IMR-90 (cell line): ENCODE measurements at regions not wholly inside any gene's neighbourhood (a gene's known extent, or its start where the extent isn't known, plus 50 kb on each side); places are given as distances from the start of the nearest gene placed in this dataset.
"Not testable (repeated sequence)": the region's sequence is repeated elsewhere in the genome, so short reads cannot be mapped to it uniquely, and the experiment has no call there.

Experiments used
- ATAC-seq: fragments of 200-7000 bp; cut with Tn5 transposase; 2 replicates; pipeline ENCODE4 v1.9.1; 2020; ENCODE audit warnings: low read depth, mild to moderate bottlenecking, moderate library complexity
- BruUV-seq: library from RNA; stranded (reverse); fragments of 400-500 nt; replicated peaks from 2 replicates; lab custom pipeline; 2021; lab: Mats Ljungman, UMichigan
- CTCF ChIA-PET: fragments of 300-600 bp; formaldehyde crosslinking; extraction: SDS; loops from one replicate; lab custom pipeline; 2021; ENCODE audit warnings: antibody characterized with exemption; lab: Yijun Ruan, JAX
- POLR2A ChIA-PET: fragments of 300-600 bp; sonication (Branson Sonifier 250); formaldehyde crosslinking; loops from one replicate; lab custom pipeline; 2022; ENCODE audit warnings: antibody characterized with exemption; ENCODE audit not compliant: unreplicated experiment; lab: Charles Lee
- DNase-seq: peaks from one replicate; pipeline ENCODE4 v3.0.0; 2013
- H2AFZ ChIP-seq: replicated peaks from 2 replicates; pipeline ENCODE3; 2013; ENCODE audit warnings: low read length, mild to moderate bottlenecking; ENCODE audit not compliant: poor library complexity
- H2AK5ac ChIP-seq: 2 replicates; pipeline ENCODE4 v1.6.1; 2013; ENCODE audit warnings: low read depth, low read length, inconsistent platforms
- H2AK9ac ChIP-seq: replicated peaks from 2 replicates; pipeline ENCODE3; 2013; ENCODE audit warnings: mild to moderate bottlenecking, low read depth, low read length, moderate library complexity; ENCODE audit not compliant: poor library complexity
- H2BK120ac ChIP-seq: 2 replicates; pipeline ENCODE4 v1.6.1; 2013; ENCODE audit warnings: low read depth, low read length, inconsistent platforms
- H2BK15ac ChIP-seq: 3 replicates; pipeline ENCODE4 v1.6.1; 2013; ENCODE audit warnings: low read depth, low read length, inconsistent platforms
- H2BK20ac ChIP-seq: 2 replicates; pipeline ENCODE4 v1.6.1; 2013; ENCODE audit warnings: low read depth, mild to moderate bottlenecking, inconsistent platforms, low read length, moderate library complexity
- H2BK5ac ChIP-seq: 2 replicates; pipeline ENCODE4 v1.6.1; 2013; ENCODE audit warnings: mild to moderate bottlenecking, low read depth, low read length, inconsistent platforms; ENCODE audit not compliant: poor library complexity, severe bottlenecking
- H3K14ac ChIP-seq: replicated peaks from 2 replicates; pipeline ENCODE4 v1.6.1; 2013; ENCODE audit warnings: low read depth, low read length, inconsistent platforms
- H3K18ac ChIP-seq: 2 replicates; pipeline ENCODE4 v1.6.1; 2013; ENCODE audit warnings: low read depth, low read length, control low read depth
- H3K23ac ChIP-seq: 2 replicates; pipeline ENCODE4 v1.6.1; 2013; ENCODE audit warnings: low read depth, low read length, inconsistent platforms
- H3K27ac ChIP-seq: 2 replicates; pipeline ENCODE4 v1.5.1; 2013; ENCODE audit warnings: mild to moderate bottlenecking, control low read depth, low read length; ENCODE audit not compliant: insufficient read depth
- H3K27me3 ChIP-seq: 2 replicates; pipeline ENCODE4 v1.6.1; 2013; ENCODE audit warnings: low read length; ENCODE audit not compliant: control insufficient read depth, insufficient read depth
- H3K36me3 ChIP-seq: 2 replicates; pipeline ENCODE4 v1.6.1; 2013; ENCODE audit warnings: low read length, mixed read lengths; ENCODE audit not compliant: control insufficient read depth, insufficient read depth
- H3K4ac ChIP-seq: 2 replicates; pipeline ENCODE4 v1.6.1; 2013; ENCODE audit warnings: low read depth, low read length, inconsistent platforms
- H3K4me1 ChIP-seq: 2 replicates; pipeline ENCODE4 v1.6.1; 2013; ENCODE audit warnings: low read length, mixed read lengths; ENCODE audit not compliant: control insufficient read depth, insufficient read depth
- H3K4me2 ChIP-seq: 2 replicates; pipeline ENCODE4 v1.6.1; 2013; ENCODE audit warnings: low read depth, mild to moderate bottlenecking, control low read depth, low read length, moderate library complexity
- H3K4me3 ChIP-seq: 2 replicates; pipeline ENCODE4 v1.5.1; 2013; ENCODE audit warnings: low read depth, mild to moderate bottlenecking, control low read depth, low read length, moderate library complexity; ENCODE audit not compliant: insufficient read depth
- H3K56ac ChIP-seq: 2 replicates; pipeline ENCODE4 v1.6.1; 2013; ENCODE audit warnings: low read length, inconsistent platforms; ENCODE audit not compliant: insufficient read depth; ENCODE audit errors: extremely low read depth
- H3K79me1 ChIP-seq, 2 experiments: 2 replicates each; pipeline ENCODE4 v1.6.1; 2013; ENCODE audit warnings: low read length in 2 of 2, inconsistent platforms in 1 of 2, low read depth in 1 of 2
- H3K9ac ChIP-seq: 2 replicates; pipeline ENCODE4 v1.6.1; 2013; ENCODE audit warnings: low read depth, low read length, control low read depth
- H3K9me1 ChIP-seq: 2 replicates; pipeline ENCODE4 v1.6.1; 2013; ENCODE audit warnings: low read length, inconsistent platforms; ENCODE audit not compliant: insufficient read depth
- H3K9me3 ChIP-seq: 2 replicates; pipeline ENCODE4 v1.6.1; 2013; ENCODE audit warnings: low read length; ENCODE audit not compliant: control insufficient read depth, insufficient read depth
- H4K20me1 ChIP-seq: 2 replicates; pipeline ENCODE4 v1.6.1; 2013; ENCODE audit warnings: low read length, inconsistent platforms; ENCODE audit not compliant: insufficient read depth
- H4K5ac ChIP-seq: 2 replicates; pipeline ENCODE4 v1.6.1; 2013; ENCODE audit warnings: mild to moderate bottlenecking, low read depth, low read length, control low read depth
- H4K8ac ChIP-seq, 2 experiments: 2 replicates each; pipeline ENCODE4 v1.6.1; 2013; ENCODE audit warnings: low read depth in 2 of 2, low read length in 2 of 2, control low read depth in 1 of 2, inconsistent platforms in 1 of 2
- H4K91ac ChIP-seq: 2 replicates; pipeline ENCODE4 v1.6.1; 2013; ENCODE audit warnings: low read depth, low read length, inconsistent platforms; ENCODE audit not compliant: insufficient read depth
- WGBS, 2 experiments: methylation state at CpG; one replicate each; pipeline versions ENCODE4 v1.1.5 to v1.1.7; 2013; ENCODE audit warnings: missing lambda C conversion rate in 2 of 2; ENCODE audit not compliant: insufficient read length in 1 of 2; ENCODE audit errors: extremely low coverage in 2 of 2; 5-methylcytosine and 5-hydroxymethylcytosine counted together
- dilution Hi-C: fragments of 300-500 bp; cut with HindIII; formaldehyde crosslinking; loops from one replicate; pipeline ENCODE4 v1.14.3; 2018; ENCODE audit warnings: low sequenced_read_pairs; ENCODE audit not compliant: unreplicated experiment
- in situ Hi-C: fragments of 300-500 bp; cut with MboI; formaldehyde crosslinking; loops from 3 replicates; pipeline ENCODE4 v1.14.3; 2019; ENCODE audit warnings: low sequenced_read_pairs, inconsistent platforms, mixed read lengths
- intact Hi-C: fragments of 100-400 bp; cut with micrococcal nuclease; formaldehyde crosslinking; loops from 2 replicates; pipeline ENCODE4 v1.10.0; 2022

GRCh38 chr17:16867545-16867944, 104.4 kb downstream of the TNFRSF13B start:
- H3K23ac ChIP-seq, intact Hi-C loops, DNase-seq, H2AK9ac ChIP-seq, H3K9ac ChIP-seq, H2AFZ ChIP-seq, POLR2A ChIA-PET, H3K4me2 ChIP-seq, H2BK5ac ChIP-seq, H3K27ac ChIP-seq, H3K4ac ChIP-seq, H3K4me3 ChIP-seq, H4K8ac ChIP-seq, ATAC-seq, H3K36me3 ChIP-seq, H2BK20ac ChIP-seq, H2BK15ac ChIP-seq, H3K27me3 ChIP-seq, dilution Hi-C loops, BruUV-seq, H3K9me1 ChIP-seq, H3K14ac ChIP-seq, H2BK120ac ChIP-seq, H3K4me1 ChIP-seq, H3K56ac ChIP-seq, H3K9me3 ChIP-seq, CTCF ChIA-PET, H4K91ac ChIP-seq, in situ Hi-C loops, H3K79me1 ChIP-seq, H3K18ac ChIP-seq, H2AK5ac ChIP-seq, H4K20me1 ChIP-seq, H4K5ac ChIP-seq: not testable (repeated sequence)
- no CpG with 5 or more reads among the region's 5 CpGs for WGBS, 2 experiments

- H3K9me1 ChIP-seq, H3K14ac ChIP-seq, H4K20me1 ChIP-seq, ATAC-seq, in situ Hi-C loops, H2BK5ac ChIP-seq, H3K9me3 ChIP-seq, H2BK15ac ChIP-seq, H3K9ac ChIP-seq, H3K4ac ChIP-seq, H3K23ac ChIP-seq, H3K36me3 ChIP-seq, H3K27me3 ChIP-seq, POLR2A ChIA-PET, H3K79me1 ChIP-seq, intact Hi-C loops, H4K91ac ChIP-seq, H2AK9ac ChIP-seq, DNase-seq, H2BK20ac ChIP-seq, H3K4me1 ChIP-seq, H3K4me3 ChIP-seq, H3K4me2 ChIP-seq, H4K5ac ChIP-seq, CTCF ChIA-PET, H2AFZ ChIP-seq, H3K27ac ChIP-seq, H2AK5ac ChIP-seq, H4K8ac ChIP-seq, H3K18ac ChIP-seq, H2BK120ac ChIP-seq, BruUV-seq, H3K56ac ChIP-seq, dilution Hi-C loops: not testable (repeated sequence)
- 80% methylated on average over 2 of the region's 6 CpGs; no CpG with 5 or more reads in 1 of the 2 experiments for WGBS, 2 experiments
Measured at GRCh38 chr17:16866841-16867240, 105.1 kb downstream of the TNFRSF13B start.
